IPS-18c (cell line): ENCODE measurements at regions not wholly inside any gene's neighbourhood (a gene's known extent, or its start where the extent isn't known, plus 50 kb on each side); places are given as distances from the start of the nearest gene placed in this dataset.
A peak's percentile ranks its signal among the peaks of the same experiment; 100 is the strongest.

ENCODE experiments used
- H3K4me3 ChIP-seq: 2 replicates; pipeline ENCODE4 v1.7.0; 2013; ENCODE audit warnings: low read depth, mild to moderate bottlenecking, low read length, moderate library complexity; ENCODE audit not compliant: insufficient read depth
- H3K9me3 ChIP-seq: one replicate; pipeline ENCODE4 v1.6.1; 2013; ENCODE audit warnings: mild to moderate bottlenecking, low read length, moderate library complexity; ENCODE audit not compliant: control insufficient read depth, insufficient read depth

- H3K4me3 ChIP-seq = no peak overlapping the region
- H3K9me3 ChIP-seq = no peaks in the 10 kb centered on the region
Measured at GRCh38 chr10:78405231-78405630, 371.6 kb downstream of the RPS24 start.

DNA sequence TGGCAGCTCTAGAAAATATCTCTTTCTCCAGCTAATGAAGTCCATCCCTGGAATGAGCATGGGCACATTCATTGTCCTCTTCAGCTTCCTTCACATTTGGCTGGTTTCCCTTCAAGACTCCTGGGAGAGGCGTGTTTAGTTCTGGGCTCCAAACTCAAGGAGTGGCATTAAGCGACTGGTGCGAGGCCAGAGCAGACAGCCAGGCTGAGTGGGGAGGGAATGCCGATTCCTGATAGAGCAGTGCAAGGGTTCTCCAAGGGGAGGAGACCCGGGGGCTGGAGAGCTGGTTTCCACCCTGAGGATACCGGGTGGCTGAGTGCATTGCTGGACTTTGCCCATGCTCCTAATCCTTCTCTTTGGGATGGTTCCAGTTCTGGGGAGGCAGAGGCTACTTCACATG, 372.1 kb downstream of the RPS24 start:
- H3K9me3 ChIP-seq = no peaks in the 10 kb centered on the region
- H3K4me3 ChIP-seq = no peak overlapping the region

DNA sequence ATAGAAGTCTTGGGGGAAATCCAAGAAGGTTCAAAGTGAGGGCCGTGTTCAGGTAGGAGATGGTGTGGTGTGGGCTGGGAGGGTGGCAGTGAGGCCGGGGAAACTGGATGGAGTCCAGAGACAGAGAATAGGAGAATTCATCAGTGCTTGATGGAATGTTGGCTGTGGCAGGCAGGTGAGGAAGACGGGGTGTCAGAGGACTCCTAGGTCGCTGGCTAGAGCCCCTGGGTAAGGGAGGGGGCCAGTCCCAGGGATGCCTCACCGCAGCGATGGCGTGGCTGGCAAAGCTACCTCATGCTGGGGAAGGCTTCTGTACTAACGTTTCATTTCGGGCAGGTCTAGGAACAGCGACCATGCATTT, 373.0 kb downstream of the RPS24 start:
- H3K9me3 ChIP-seq = no peaks in the 10 kb centered on the region
- H3K4me3 ChIP-seq = peak overlapping the region; percentile 60; the same call in 1 of the 2 replicates

- H3K9me3 ChIP-seq = no peaks in the 10 kb centered on the region
- peak overlapping the region; percentile 60 for H3K4me3 ChIP-seq
Measured at GRCh38 chr10:78407009-78407711, 373.5 kb downstream of the RPS24 start.

- H3K4me3 ChIP-seq = no peak overlapping the region
- no peaks in the 10 kb centered on the region for H3K9me3 ChIP-seq
Measured at GRCh38 chr10:78407966-78408365, 374.3 kb downstream of the RPS24 start.

DNA sequence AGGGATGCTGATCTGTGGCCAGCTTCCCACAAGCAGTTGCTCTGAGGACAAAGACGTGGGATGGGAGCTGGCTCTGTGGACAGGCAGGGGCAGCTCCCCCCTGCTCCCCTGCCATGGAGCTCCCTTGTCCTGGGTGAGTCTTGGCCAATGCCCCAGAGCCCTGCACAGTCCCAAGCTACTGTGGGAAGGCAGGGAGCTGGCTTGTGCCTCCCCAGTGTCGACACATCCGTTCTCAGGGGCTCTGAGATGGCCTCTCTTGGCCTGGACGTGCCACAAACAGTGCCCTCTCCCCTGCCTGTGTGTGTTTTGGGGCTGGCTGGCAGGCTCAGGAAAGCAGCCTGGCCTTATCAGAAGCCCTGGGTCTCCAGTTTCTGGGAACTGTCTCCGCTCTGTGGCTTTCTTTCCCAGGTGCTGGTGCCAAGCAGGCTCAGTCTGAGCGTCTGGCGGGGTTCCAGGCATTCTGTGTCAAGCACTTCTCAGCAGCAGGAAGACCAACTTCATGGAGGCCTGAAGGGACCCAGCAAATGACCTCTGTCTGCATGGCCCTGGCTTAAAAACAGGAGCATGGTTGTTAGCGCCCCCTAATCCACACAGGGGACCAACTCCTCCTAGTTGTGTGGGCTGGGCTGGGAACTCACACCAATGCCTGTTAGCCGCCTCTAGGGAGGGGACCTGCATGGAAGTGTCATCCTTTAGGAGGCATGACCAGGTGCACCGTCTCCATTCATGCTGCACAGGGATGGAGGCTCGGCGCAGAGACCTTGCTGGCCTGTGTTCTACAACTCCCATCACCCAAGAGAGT, 375.2 kb downstream of the RPS24 start:
- Histone ChIP-seq H3K9me3 (no peaks in the 10 kb centered on the region), H3K4me3 (no peak overlapping the region)

- Histone ChIP-seq H3K4me3 (no peak overlapping the region), H3K9me3 (no peaks in the 10 kb centered on the region)
Measured at GRCh38 chr10:78410046-78410965, 376.6 kb downstream of the RPS24 start.

DNA sequence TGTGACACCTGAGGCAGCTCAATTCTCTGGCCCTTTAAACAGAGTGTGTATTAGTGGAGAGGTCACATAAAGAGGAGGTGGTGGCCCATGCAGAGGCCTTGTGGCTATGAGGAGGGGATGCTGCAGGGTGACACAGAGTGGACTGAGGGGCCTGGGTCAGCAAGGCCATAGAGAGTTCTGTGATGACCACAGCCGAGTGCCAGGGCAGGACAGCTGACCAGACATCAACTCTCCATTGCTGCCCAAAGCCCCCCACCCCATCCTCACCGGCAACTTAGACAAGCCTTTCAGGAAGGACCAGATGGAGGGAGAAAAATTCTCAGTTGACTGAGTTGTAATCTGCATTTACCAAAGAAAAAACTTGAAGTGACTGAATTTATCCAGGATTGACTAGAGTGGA, 378.1 kb downstream of the RPS24 start:
- H3K9me3 ChIP-seq = no peaks in the 10 kb centered on the region
- no peak overlapping the region for H3K4me3 ChIP-seq

- H3K4me3 ChIP-seq = no peak overlapping the region
Measured at GRCh38 chr10:78412605-78413004, 378.9 kb downstream of the RPS24 start.

DNA sequence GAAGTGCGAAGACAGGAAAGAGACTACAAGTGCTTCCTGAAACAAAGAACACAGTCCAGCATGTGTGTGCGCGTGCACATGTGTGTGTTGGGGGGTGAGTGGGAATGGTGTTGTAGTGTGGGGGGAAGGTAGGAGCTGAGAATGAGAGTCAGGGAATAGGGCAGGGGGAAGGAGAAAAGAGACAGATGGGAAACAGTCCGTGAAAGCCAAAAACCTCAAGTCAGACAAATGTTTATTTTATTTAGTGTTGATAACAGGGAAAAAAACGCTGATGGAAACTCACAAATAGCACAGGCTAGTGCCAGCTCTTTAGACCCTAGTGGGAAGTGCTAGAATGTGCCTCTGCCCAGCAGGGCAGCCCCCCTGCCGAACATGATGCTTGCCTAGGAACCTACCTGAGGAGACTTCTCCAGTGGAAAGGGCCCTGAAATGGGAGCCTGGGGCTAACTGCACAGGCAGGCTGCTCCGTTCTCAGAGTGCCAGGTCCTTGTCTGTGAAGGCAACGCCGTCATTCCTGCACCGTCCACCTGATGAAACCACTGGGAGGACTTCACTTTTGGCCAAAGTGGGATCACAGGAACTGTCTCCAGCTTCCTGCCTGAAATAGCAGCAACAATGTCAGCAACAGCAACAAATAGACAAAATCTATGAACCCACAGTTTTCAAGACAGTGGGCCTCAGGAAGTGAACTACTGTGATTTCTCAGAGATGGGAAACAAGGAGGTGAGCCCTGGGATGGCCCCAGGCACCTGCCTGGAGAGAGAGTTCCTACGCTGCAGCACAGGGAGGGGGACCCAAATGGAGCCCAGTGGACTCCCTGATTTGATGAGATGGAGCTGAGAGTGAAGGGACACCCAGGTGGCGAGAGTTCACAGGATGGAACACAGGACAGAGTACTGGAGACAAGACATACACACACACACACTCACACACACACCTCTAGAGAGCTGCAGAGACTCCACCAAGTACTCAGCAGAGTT, 379.7 kb downstream of the RPS24 start:
- no peak overlapping the region for H3K4me3 ChIP-seq
- no peaks in the 10 kb centered on the region for H3K9me3 ChIP-seq

More at GRCh38 chr10:78412605-78413004, 378.9 kb downstream of the RPS24 start:
- no peaks in the 10 kb centered on the region for H3K9me3 ChIP-seq

- H3K4me3 ChIP-seq = no peak overlapping the region
- H3K9me3 ChIP-seq = no peaks in the 10 kb centered on the region
Measured at GRCh38 chr10:78414380-78414779, 380.7 kb downstream of the RPS24 start.

DNA sequence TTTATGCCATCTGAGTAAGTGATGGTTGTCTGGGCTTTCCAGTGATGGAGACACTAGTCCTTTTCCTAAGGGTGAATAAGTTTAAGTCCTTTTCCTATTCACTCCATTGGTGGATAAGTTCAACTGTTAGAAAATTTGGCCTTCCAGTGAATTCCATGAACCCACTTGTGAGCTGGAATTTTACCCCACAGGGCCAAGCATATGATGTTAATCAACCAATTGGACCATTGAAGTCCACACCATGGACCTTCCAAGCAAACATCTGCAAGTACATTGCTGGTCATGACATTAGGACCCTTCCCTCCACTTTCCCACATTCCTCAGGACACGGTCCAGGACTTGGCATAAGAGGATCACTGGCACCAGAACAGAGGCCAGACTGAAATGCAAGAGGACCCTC, 381.4 kb downstream of the RPS24 start:
- Histone ChIP-seq H3K4me3 (no peak overlapping the region), H3K9me3 (no peaks in the 10 kb centered on the region)

GRCh38 chr10:78416031-78417011, 382.7 kb downstream of the RPS24 start:
- Histone ChIP-seq H3K9me3 (peaks cover 3% of the 10 kb centered on the region), H3K4me3 (no peak overlapping the region)

- peaks cover 4% of the 10 kb centered on the region for H3K9me3 ChIP-seq
- H3K4me3 ChIP-seq = no peak overlapping the region
Measured at GRCh38 chr10:78417425-78418370, 384.0 kb downstream of the RPS24 start.
